ENCODE measurements at regions not wholly inside any gene's neighbourhood (a gene's known extent, or its start where the extent isn't known, plus 50 kb on each side); places are given as distances from the start of the nearest gene placed in this dataset.

DNA sequence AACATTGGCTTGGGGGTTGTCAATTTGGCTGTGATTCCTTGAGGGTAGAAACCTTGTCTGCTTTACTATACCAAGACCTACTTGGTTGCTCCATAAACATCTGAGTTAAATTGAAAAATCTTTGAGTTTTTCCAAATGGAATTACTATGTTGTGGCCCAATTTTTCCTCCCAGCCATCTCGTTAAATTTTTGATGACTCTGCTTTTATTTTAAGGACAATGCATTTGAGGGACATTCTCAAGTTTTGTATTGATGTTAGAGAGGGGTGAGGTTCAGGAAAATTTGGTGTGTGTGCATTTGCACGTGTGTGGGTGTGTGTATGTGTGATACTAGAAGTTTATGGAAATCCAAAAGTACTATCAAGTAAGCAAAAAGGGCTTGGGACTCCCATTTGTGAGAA is 491.4 kb upstream of the KLF4 start:
- POLR2A ChIA-PET (ENCODE audit: unreplicated experiment) = no interaction called here
- WGBS, 2 experiments (ENCODE audit: extremely low coverage in 2 of 2, insufficient read length in 1 of 2) = no CpG with 5 or more reads among the region's 2 CpGs

More for the DNA sequence above, 491.4 kb upstream of the KLF4 start:
- H3K56ac ChIP-seq (ENCODE audit: extremely low read depth, insufficient read depth, low read length) = no peak overlapping the region
- dilution Hi-C loops (cut with HindIII; ENCODE audit: low sequenced_read_pairs, unreplicated experiment) (no loop called here), intact Hi-C loops (cut with micrococcal nuclease) (no loop called here), in situ Hi-C loops (cut with MboI; ENCODE audit: low sequenced_read_pairs) (no loop called here)
- H2AK5ac ChIP-seq (ENCODE audit: low read depth, low read length) = no peak overlapping the region
- H2AFZ ChIP-seq (replicated peaks; ENCODE audit: low read length, poor library complexity) = no peak overlapping the region
- H3K23ac ChIP-seq (ENCODE audit: low read depth, low read length) = no peak overlapping the region
- no peak for TF ChIP-seq CEBPB (IDR thresholded peaks at IDR 0.05; ENCODE audit: low read depth, low read length)
- TF ChIP-seq, protein P1, sequence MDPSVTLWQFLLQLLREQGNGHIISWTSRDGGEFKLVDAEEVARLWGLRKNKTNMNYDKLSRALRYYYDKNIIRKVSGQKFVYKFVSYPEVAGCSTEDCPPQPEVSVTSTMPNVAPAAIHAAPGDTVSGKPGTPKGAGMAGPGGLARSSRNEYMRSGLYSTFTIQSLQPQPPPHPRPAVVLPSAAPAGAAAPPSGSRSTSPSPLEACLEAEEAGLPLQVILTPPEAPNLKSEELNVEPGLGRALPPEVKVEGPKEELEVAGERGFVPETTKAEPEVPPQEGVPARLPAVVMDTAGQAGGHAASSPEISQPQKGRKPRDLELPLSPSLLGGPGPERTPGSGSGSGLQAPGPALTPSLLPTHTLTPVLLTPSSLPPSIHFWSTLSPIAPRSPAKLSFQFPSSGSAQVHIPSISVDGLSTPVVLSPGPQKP (IDR thresholded peaks at IDR 0.05; ENCODE audit: borderline replicate concordance, low read depth, low read length) = no peak
- TF ChIP-seq MAFK (IDR thresholded peaks at IDR 0.05; ENCODE audit: low read depth, low read length) = peak; percentile 90
- CTCF ChIA-PET = no interaction called here
- no peak overlapping the region for H2BK120ac ChIP-seq (ENCODE audit: low read depth, low read length)
- H2BK5ac ChIP-seq (ENCODE audit: low read depth, low read length, poor library complexity, severe bottlenecking) = no peak overlapping the region
- peaks cover 5% of the 10 kb centered on the region; the same call in 1 of the 2 replicates for H3K4me1 ChIP-seq (ENCODE audit: control insufficient read depth, insufficient read depth, low read length)
- no peaks in the 10 kb centered on the region for H3K79me1 ChIP-seq (ENCODE audit: low read depth in 1 of 2, low read length in 2 of 2)
- H4K20me1 ChIP-seq (ENCODE audit: insufficient read depth, low read length) = no peaks in the 10 kb centered on the region
- H3K9ac ChIP-seq (ENCODE audit: low read depth, low read length) = no peak overlapping the region
- no peak overlapping the region for H3K27ac ChIP-seq (ENCODE audit: insufficient read depth, low read length)
- H2BK20ac ChIP-seq (ENCODE audit: low read depth, low read length) = no peak overlapping the region
- H2BK15ac ChIP-seq (ENCODE audit: low read depth, low read length) = no peak overlapping the region
- ATAC-seq (ENCODE audit: low read depth) (no peak), DNase-seq (no peak)
- no peak overlapping the region for H3K14ac ChIP-seq (replicated peaks; ENCODE audit: low read depth, low read length)
- no peak overlapping the region for H3K4ac ChIP-seq (ENCODE audit: low read depth, low read length)
- no peak overlapping the region for H4K5ac ChIP-seq (ENCODE audit: low read depth, low read length)
- H3K36me3 ChIP-seq (ENCODE audit: control insufficient read depth, insufficient read depth, low read length) = no peaks in the 10 kb centered on the region
- no peaks in the 10 kb centered on the region for H3K9me1 ChIP-seq (ENCODE audit: insufficient read depth, low read length)
- no peaks in the 10 kb centered on the region for H3K27me3 ChIP-seq (ENCODE audit: control insufficient read depth, insufficient read depth, low read length)
- no peak overlapping the region for H3K4me2 ChIP-seq (ENCODE audit: low read depth, low read length)
- H3K18ac ChIP-seq (ENCODE audit: low read depth, low read length) = no peak overlapping the region
- no peaks in the 10 kb centered on the region for H3K9me3 ChIP-seq (ENCODE audit: control insufficient read depth, insufficient read depth, low read length)
- no peak overlapping the region for H4K8ac ChIP-seq (ENCODE audit: low read depth in 2 of 2, low read length in 2 of 2)
- no peak overlapping the region for H3K4me3 ChIP-seq (ENCODE audit: insufficient read depth, low read depth, low read length)
- no TSS peak for BruUV-seq (replicated peaks)
- H4K91ac ChIP-seq (ENCODE audit: insufficient read depth, low read depth, low read length) = no peak overlapping the region
- no peak overlapping the region for H2AK9ac ChIP-seq (replicated peaks; ENCODE audit: low read depth, low read length, poor library complexity)
